Tongue (tissue), 1 donor: ENCODE measurements at regions not wholly inside any gene's neighbourhood (a gene's known extent, or its start where the extent isn't known, plus 50 kb on each side); places are given as distances from the start of the nearest gene placed in this dataset.
"Not testable (repeated sequence)": the region's sequence is repeated elsewhere in the genome, so short reads cannot be mapped to it uniquely, and the experiment has no call there.

ENCODE experiments used
- DNase-seq: peaks from one replicate; pipeline ENCODE4 v3.0.0-alpha.2; 2015

DNA sequence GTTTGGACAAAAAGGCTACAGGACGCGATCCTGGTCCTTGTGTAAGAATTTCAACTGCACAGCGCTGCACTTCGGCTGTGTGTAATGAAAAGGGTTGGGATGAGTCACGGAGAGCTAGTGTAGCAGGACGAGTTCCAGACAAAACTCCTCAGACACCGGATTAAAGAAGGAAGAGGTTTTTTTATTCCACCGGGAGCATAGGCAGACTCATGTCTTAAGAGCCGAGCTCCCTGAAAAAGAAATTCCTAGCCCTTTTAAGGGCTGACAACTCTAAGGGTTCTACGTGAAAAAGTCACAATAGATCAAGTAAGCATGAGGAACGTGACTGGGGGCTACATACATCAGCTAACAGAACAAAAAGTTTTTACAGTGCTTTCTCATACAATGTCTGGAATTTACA, 54.8 kb upstream of the FAM90A1 start:
- not testable (repeated sequence) for DNase-seq

DNA sequence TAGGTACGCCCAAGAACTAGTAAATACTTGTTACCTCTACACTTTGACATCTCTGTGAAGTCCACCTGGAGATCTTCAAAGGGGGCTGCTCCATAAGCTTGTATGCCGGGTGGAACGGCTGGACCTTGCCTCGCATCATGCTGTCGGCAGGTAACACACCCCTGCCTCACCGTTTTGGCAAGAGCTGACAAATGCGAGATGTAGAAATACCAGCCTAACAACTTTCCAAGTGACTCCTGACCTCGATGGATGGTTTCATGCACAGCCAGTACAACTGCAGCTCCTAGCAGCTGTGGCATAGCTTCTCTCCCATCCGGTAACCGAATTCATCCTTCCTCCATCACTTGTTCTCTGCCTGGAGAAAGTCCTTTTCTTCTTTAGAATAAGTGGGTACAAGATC, 58.3 kb upstream of the FAM90A1 start:
- DNase-seq = peak; percentile 27

DNA sequence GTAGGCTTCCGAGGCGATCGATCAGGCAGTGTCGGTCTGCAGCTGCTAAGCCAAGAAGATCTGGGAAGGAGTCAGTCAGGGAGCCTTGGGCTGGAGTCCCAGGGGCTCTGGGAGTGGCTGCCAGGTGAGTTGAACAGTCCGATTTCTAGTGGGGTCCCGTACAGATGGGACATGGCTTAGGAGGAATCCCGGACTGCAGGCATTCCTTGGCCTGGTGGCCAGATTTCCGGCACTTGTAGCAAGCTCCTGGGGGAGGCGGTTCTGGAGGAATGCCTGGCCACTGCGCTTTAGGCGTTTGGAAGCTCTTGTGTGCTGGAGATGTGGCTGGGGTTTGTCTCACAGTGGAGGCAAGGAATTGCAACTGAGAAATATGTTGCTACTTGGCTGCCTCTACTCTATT, 64.3 kb upstream of the FAM90A1 start:
- not testable (repeated sequence) for DNase-seq

DNA sequence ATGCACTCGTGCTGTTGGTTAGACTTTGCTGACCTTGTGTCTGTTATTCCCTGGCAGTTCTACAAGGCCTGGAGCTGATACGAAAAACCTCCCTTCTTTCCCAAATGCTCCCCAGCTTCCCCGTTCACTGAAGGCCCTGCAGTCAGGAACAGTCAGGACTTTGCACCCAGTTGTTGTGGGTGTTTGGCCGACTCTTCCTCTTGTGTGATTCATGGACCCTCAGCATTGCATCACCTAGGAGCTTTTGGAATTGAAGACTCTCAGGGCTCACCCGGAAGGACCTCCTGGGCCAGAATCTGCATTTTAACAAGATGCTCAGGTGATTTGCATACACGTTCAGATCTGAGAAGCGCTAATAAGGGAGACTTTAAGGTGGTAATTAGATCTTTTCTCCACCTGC, 67.2 kb upstream of the FAM90A1 start:
- not testable (repeated sequence) for DNase-seq

DNA sequence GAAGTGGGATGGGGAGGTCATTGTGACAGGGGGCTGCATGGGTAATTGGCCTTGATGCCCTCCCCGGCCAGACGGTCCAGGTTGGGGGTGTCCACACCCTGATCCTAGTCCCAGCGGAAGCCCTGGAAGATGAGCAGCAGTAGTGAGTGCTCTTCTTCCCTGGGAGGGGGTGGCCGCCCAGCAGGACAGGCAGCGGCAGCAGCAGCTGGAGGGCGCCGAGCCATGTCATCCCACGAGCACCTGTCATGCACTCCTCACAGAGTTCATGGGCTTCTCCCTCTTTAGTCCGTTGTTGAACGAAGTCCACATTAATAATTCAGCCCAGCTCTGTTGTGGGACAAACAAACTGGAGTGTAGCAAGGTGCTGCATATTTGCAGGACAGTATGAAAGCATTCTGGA, 81.2 kb upstream of the FAM90A1 start:
- DNase-seq = peak; percentile 3

DNA sequence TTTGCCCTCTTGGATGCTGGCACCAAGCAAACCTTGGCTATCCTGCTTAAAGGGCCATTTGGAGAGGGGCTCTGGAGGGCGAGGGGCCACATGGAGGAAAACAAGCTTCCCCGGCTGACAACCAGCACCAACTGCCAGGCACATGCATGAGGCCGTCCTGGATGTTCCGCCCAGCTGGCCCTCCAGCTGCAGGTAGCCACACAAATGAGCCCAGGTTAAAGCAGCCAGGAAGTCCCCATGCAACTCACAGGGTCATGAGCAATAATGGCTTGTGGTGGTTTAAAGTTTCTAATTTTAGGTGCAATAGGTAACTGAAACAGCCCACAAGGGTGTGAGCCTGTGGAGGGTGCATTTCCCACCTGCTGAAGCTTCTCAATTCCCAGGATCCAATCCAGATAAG, 88.6 kb upstream of the FAM90A1 start:
- not testable (repeated sequence) for DNase-seq

DNA sequence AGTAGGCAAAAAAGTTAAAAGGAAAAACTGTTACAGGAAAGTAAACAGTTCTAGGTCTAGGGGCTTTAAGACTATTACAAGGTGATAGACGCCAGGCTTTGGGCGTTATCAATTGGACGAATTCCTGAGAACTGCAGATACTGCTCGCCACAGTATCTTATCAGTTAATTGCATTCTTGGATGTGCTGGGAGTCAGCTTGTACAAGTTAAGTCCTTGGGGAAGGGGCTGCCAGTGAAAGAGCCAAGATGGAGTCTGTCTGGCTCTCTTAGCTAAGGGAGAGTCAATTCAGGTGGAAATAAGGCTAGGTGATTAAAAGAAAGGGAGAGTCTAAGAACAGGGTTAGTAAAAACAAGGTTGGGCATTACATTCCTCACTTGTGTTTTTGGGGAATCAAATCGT, 90.3 kb upstream of the FAM90A1 start:
- DNase-seq = not testable (repeated sequence)

DNA sequence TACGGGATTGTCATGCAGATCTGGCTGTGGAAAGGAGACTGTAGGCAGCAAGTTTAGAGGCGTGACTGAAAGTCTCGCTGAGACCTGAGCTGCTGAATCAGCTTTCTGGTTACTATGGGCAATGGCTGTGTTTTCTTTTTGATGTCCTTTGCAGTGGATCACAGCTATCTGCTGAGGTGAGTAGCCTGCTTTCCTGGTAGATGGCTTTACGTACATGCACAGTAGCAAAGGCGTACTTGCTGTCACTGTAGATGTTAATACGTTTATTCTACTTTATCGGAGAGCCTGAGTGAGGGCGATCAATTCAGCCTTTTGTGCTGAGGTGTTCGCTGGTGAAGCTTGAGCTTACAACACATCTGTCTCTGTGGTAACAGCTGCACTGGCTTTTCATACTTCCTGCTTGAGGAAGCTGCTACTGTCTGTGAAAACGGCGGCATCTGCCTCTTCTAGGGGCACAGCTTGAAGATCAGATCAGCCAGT, 92.9 kb upstream of the FAM90A1 start:
- peak; percentile 67 for DNase-seq

DNA sequence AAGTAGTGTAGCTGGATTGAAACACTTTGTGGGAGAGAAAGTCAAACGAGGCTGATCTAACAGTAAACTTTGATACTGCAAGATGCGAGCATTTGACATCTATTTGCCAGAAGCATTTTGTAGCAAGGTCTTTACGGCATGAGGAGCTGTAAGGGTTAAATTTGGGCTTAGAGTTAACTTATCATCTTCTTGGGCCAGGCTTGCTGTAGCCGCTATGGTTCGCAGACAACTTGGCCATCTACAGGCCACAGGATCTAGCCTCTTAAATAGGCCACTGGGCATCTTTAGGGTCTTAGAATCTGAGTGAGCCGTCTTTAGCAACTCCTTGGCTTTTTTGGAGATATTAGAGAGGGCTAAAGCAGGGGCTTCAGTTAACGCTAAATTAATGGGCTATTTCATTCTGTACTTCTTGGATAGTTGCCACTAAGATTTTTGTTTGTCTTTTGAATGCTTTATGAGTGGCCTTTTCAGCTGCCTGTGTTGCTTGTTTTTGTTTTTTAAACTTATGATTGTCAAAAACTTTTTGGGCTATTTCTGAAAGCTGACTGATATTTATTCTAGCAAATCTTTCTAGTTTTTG, 93.5 kb upstream of the FAM90A1 start:
- peak; percentile 2 for DNase-seq

DNA sequence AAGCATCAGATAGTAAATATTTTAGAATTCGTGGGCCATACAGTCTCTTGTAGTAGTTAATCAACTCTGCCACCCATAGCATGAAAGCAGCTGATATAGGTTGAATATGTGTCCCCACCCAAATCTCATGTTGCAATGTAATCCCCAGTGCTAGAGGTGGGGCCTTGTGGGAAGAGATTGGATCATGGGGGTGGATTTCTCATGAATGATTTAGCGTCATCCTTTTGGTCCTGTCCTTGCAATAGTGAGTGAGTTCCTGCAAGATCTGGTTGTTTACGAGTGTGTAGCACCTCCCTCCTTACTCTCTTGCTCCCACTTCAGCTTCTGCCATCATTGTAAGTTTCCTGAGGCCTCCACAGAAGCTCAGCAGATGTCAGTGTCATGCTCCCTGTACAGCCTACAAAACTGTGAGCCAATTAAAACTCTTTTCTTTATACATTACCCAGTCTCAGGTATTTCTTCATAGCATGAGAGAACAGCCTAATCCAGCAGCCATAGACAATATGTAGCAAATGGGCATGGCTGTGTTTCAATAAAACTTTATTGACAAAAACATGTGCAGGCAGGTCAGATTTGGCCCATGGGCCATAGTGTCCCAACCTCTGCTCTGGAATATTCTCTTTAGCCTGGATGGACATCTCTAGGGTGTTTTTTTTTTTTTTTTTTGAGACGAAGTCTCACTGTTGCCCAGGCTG, 97.9 kb upstream of the FAM90A1 start:
- not testable (repeated sequence) for DNase-seq

DNA sequence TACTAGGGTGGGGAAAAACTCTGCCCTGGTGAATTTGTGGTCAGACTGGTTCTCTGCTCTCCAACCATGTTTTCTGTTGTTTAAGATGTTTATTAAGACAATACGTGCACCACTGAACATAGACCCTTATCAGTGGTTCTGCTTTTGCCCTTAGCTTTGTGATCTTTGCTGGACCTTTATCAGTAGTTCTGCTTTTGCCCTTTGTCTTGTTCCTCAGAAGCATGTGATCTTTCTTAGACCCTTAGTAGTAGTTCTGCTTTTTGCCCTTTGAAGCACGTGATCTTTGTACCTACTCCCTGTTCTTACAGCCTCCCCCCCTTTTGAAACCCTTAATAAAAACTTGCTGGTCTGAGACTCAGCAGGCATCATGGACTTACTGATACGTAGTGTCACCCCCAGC, 101.4 kb upstream of the FAM90A1 start:
- not testable (repeated sequence) for DNase-seq

DNA sequence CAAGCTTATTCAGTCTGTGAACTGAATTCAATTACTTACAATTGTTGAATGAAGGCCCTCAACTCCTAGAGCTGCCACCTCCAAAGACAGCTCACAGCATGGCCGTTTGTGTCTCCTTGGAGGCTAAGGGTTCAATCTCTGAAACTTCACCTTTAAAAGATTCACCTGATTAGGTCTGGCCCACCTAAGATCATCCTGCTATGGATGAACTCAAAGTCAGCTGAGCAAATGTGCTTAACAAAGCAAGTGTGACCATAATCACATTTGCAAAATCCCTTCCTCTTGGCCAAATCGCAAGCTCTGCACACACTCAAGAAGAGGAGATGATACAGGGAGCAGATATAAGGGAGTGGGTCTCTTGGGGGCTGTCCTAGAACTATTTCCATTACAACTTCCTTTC, 105.0 kb upstream of the FAM90A1 start:
- not testable (repeated sequence) for DNase-seq

DNA sequence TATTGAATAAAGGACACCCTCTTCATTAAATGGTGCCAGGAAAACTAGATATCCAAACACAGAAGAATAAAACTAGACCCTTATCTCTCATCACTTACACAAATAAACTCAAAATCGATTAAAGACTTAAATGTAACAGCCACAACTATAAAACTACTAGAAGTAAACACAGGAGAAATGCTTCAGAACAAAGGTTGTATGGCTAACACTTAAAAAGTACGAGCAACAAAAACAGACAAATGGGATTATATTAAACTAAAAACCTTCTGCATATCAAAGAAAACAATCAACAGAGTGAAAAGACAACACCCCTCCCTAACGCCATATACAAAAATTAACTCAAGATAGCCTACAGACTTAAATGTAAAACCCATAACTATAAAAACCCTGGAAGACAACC, 104.7 kb upstream of the CLEC6A start:
- not testable (repeated sequence) for DNase-seq

DNA sequence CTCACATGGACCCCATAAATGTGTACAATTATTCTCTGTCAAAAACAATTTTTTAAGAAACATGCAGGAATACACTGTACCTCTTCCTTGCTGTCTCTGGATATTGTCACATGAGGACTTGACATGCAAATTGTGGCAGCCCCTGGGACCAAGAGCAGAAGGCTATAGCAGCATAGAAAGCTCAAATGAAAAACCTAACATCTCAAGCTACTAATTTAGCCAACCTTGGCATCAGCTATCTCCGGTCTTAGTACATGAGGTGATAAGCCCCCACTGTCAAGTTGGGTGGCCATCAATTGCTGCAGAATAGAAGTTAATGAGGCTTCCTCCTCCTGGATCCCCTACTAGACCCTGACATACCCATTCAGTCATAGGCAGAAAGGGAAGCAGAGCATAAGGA, 101.0 kb upstream of the CLEC6A start:
- not testable (repeated sequence) for DNase-seq

DNA sequence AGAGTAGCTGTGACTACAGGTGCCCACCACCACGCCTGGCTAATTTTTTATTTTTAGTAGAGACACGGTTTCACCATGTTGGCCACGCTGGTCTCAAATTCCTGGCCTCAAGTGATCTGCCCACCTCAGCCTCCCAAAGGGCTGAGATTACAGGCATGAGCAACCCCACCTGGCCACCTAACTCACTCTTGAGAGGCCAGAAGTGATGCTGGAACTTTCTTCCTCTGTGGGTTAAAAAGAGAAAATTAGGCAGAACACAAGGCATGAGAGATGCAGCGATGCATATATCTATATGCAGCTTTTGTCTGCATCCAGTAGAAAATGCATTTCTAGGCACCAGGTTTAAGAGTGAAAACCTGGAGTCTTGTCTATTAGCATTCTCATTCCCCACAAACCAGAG, 100.2 kb upstream of the CLEC6A start:
- not testable (repeated sequence) for DNase-seq

DNA sequence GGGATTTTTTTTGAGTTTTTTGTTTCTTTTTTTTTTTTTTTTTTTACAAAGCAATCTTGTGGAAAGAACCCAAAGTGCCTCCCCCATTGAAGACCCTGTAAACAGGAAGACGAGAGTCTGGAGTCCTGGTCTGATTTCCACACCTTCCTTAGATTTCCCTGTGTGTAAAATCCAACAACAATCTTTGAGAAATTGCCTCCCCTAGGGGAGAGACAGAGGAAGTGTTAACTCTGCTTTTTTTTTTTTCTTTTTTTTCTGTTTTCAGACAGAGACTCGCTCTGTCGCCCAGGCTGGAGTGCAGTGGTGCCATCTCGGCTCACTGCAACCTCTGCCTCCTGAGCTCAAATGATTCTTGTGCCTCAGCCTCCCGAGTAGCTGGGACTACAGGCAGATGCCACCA, 82.0 kb upstream of the CLEC6A start:
- DNase-seq = peak; percentile 0

DNA sequence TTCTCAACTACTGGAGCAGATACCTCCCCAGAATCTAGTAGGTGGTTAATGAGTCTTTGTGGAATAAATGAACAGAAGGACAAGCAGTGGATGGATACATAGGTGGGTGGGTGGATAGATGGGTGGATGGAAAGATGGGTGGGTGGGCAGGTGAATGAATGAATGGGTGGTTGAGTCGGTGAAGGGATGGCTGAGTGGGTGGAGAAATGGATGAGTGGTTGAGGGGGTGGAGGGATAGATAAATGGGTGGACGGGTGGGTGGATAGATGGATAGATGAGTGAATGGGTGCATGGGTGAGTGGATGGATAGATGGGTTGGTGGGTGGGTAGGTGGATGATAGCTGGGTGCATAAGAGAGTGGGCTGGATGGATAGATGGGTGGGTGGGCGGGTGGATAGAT, 80.6 kb upstream of the CLEC6A start:
- not testable (repeated sequence) for DNase-seq

DNA sequence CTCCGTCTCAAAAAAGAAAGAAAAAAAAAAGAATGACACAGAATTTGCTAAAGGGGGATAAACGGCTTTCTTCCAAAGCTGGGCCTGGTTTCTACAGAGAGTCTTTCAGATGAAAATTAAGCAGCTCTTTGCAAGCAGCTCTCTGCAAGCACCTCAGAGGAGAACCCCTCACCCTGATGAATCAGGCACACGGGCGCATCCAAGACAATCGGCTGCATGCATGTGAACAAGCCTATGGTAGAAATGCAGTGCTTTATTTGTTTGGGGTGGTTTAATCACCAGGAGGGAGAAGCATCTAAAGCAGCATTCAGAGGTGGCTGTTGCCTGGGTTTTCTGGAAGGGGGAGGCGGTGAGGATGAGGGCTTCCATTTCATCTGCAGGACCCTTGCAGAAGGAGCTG, 78.0 kb upstream of the CLEC6A start:
- DNase-seq = not testable (repeated sequence)

DNA sequence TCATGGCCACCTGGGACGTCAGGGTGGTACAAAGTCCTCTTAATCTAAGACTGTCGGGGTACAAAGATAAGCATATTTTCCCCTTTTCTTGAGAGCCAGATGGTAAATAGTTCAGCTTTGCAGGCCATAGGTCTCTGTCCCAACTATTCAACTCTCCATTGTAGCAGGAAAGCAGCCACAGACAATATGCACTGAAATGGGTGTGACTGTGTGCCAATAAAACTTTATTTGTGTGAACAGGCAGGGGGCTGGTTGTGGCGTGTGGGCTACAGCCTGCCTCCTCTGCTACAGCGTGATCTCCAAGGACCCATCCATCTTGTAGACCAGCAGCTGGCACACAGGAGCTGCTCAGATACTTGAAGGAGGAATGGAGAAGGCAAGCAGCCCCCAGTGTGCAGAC, 73.2 kb upstream of the CLEC6A start:
- not testable (repeated sequence) for DNase-seq

DNA sequence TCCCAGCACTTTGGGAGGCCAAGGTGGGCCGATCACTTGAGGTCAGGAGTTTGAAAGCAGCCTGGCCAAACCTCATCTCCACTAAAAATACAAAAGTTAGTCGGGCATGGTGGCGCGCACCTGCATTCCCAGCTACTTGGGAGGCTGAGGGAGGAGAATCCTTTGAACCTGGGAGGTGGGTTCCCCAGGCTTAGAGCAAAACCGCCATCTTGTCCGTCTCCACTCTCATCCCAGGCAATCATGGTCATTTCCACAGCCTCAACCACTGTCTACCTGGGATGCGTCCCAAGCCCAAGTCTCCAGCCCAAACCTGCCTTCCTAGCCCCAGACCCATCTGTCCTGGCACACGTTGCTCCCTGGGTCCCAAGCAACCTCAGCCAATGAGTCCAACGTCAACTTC, 71.1 kb upstream of the CLEC6A start:
- not testable (repeated sequence) for DNase-seq

DNA sequence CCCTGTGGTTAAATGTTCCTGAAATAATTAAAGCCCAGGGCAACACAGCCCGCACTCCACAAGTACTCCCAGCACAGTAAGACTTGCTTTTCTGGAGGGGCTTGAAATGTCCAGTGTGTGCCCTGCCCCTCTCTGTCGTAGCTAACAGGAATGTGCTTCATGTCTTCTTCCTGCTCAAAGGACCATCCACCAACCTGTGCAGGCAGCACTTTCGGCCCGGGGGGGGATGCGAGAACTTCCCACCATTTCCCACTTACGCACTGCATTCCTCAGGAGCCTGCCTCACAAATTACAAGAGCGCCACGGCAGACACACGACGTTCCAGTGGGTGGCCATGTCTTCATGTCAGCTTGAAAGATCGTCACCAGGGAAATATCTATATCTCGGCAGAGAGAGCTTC, 70.3 kb upstream of the CLEC6A start:
- not testable (repeated sequence) for DNase-seq

DNA sequence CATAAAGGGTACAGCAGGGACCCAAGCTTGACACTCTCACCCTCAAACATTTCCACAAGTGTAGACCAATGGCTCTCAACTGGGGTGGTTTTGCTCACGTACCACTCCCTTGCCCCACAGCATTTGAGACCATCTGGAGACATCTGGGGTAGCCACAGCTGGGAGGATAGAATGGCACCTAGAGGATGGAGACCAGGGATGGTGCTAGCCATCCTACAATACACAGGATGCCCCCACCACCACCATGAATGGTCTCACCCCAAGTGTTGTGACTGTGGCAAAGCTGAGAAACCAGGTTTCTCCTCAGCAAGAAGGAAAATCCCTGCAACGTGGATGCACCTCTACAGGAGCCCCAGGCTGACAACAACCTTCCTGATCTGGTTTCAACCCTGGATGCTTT, 69.1 kb upstream of the CLEC6A start:
- DNase-seq = not testable (repeated sequence)

DNA sequence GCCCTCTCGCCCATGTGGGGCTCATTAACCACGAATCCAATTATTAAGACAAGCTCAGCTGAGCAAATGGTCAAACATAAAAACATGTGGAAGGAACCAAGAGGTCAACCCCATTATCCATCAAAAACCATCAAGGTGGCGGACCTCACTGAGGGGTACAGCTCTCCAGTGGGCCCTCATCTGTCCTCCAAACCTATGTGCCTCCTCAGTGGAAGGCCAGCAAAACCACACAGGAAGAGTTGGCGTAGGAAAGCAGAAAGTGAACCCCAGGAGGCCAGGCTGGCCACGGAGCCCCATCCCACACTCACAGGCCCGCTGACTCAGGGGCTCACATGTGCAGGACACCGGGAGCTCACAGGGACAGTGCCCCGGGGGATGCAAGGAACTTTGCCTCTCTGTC, 66.5 kb upstream of the CLEC6A start:
- not testable (repeated sequence) for DNase-seq
